ENCODE measurements at regions not wholly inside any gene's neighbourhood (a gene's known extent, or its start where the extent isn't known, plus 50 kb on each side); places are given as distances from the start of the nearest gene placed in this dataset.

- Histone ChIP-seq H3K4me1 (ENCODE audit: control insufficient read depth, extremely low read depth, insufficient read depth, low read length) (no peaks in the 10 kb centered on the region), H3K79me2 (ENCODE audit: control insufficient read depth, insufficient read depth, low read length) (no peaks in the 10 kb centered on the region), H3K9me1 (ENCODE audit: control insufficient read depth, extremely low read depth, insufficient read depth, low read length) (no peaks in the 10 kb centered on the region), H3K4me3 (ENCODE audit: control insufficient read depth in 2 of 3, extremely low read depth in 1 of 3, insufficient read depth in 2 of 3, low read depth in 1 of 3, low read length in 3 of 3) (no peak overlapping the region), H4K20me1 (ENCODE audit: control insufficient read depth, extremely low read depth, insufficient read depth, low read length) (no peaks in the 10 kb centered on the region), H3K27me3 (ENCODE audit: control insufficient read depth, extremely low read depth, insufficient read depth, low read length) (no peaks in the 10 kb centered on the region), H3K27ac (ENCODE audit: control insufficient read depth, insufficient read depth, low read length) (no peak overlapping the region), H2AFZ (ENCODE audit: control insufficient read depth, low read length) (no peak overlapping the region), H3K4me2 (ENCODE audit: control insufficient read depth, extremely low read depth, insufficient read depth, low read depth, low read length) (no peak overlapping the region), H3K9me3 (ENCODE audit: control insufficient read depth, low read depth, low read length) (no peaks in the 10 kb centered on the region), H3K9ac (ENCODE audit: control insufficient read depth, extremely low read depth, insufficient read depth, low read length) (no peak overlapping the region), H3K36me3 (ENCODE audit: control insufficient read depth in 2 of 2, extremely low read depth in 1 of 2, insufficient read depth in 2 of 2, low read length in 2 of 2) (no peaks in the 10 kb centered on the region)
- DNase-seq (ENCODE audit: low read depth, low spot score) = no peak
- FAIRE-seq = no peak
- dilution Hi-C loops (cut with MboI; ENCODE audit: extremely low pct_ligation_motif_present, low sequenced_read_pairs) = no loop called here
- TF ChIP-seq EZH2 (IDR thresholded peaks at IDR 0.05; ENCODE audit: low read length) (no peak), CTCF (optimal IDR thresholded peaks at IDR 0.05 in 1 of 3, IDR thresholded peaks at IDR 0.05 in 1 of 3, conservative IDR thresholded peaks at IDR 0.05 in 1 of 3; ENCODE audit: extremely low read depth in 1 of 3, insufficient read depth in 2 of 3, low read length in 3 of 3) (no peak)
Observed at GRCh38 chr12:96117460-96117859, 76.7 kb upstream of the ELK3 start.

DNA sequence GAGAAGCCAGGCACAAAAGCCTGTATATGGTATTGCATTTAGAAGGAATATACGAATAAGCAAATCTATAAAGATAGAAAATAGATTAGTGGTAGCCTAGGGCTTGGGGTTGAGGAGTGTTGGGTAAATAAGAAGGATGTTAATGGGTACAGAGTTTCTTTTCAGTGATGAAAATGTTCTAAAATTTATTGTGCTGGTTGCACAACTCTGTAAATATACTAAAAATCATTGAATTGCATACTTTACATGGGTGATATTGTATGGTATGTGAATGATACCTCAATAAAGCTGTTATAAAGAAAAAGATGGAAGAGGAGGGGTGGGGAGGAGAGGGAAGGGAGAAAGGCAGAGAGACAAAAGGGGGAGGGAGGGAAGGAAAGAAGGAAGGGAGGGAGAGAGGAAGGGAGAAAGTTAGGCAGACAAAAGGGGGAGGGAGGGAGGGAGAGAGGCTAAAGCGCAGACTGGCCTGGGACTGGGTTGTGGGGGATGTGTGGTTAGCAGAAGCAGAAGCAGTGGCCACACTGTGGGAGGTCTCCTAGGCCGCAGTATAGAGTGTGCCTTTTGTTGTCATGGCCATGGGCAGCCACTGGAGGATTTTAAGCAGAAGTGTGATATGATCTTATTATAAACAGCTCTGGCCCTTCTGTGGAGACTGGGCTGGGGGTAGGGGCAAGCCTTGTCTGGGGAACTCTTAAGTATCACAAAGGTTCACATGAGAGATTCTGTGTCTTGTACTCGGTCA, 73.6 kb upstream of the ELK3 start:
- H3K27ac ChIP-seq (ENCODE audit: control insufficient read depth, insufficient read depth, low read length) = no peak overlapping the region
- dilution Hi-C loops (cut with MboI; ENCODE audit: extremely low pct_ligation_motif_present, low sequenced_read_pairs) = no loop called here

More for the DNA sequence above, 73.6 kb upstream of the ELK3 start:
- Histone ChIP-seq H3K36me3 (ENCODE audit: control insufficient read depth in 2 of 2, extremely low read depth in 1 of 2, insufficient read depth in 2 of 2, low read length in 2 of 2) (no peaks in the 10 kb centered on the region), H4K20me1 (ENCODE audit: control insufficient read depth, extremely low read depth, insufficient read depth, low read length) (no peaks in the 10 kb centered on the region), H3K79me2 (ENCODE audit: control insufficient read depth, insufficient read depth, low read length) (no peaks in the 10 kb centered on the region), H3K27me3 (ENCODE audit: control insufficient read depth, extremely low read depth, insufficient read depth, low read length) (no peaks in the 10 kb centered on the region), H3K4me3 (ENCODE audit: control insufficient read depth in 2 of 3, extremely low read depth in 1 of 3, insufficient read depth in 2 of 3, low read depth in 1 of 3, low read length in 3 of 3) (no peak overlapping the region), H2AFZ (ENCODE audit: control insufficient read depth, low read length) (no peak overlapping the region), H3K4me1 (ENCODE audit: control insufficient read depth, extremely low read depth, insufficient read depth, low read length) (no peaks in the 10 kb centered on the region), H3K9me3 (ENCODE audit: control insufficient read depth, low read depth, low read length) (no peaks in the 10 kb centered on the region), H3K9ac (ENCODE audit: control insufficient read depth, extremely low read depth, insufficient read depth, low read length) (no peak overlapping the region), H3K4me2 (ENCODE audit: control insufficient read depth, extremely low read depth, insufficient read depth, low read depth, low read length) (no peak overlapping the region), H3K9me1 (ENCODE audit: control insufficient read depth, extremely low read depth, insufficient read depth, low read length) (no peaks in the 10 kb centered on the region)
- no peak for TF ChIP-seq CTCF (optimal IDR thresholded peaks at IDR 0.05 in 1 of 3, IDR thresholded peaks at IDR 0.05 in 1 of 3, conservative IDR thresholded peaks at IDR 0.05 in 1 of 3; ENCODE audit: extremely low read depth in 1 of 3, insufficient read depth in 2 of 3, low read length in 3 of 3)
- no peak for TF ChIP-seq EZH2 (IDR thresholded peaks at IDR 0.05; ENCODE audit: low read length)
- FAIRE-seq (no peak), DNase-seq (ENCODE audit: low read depth, low spot score) (no peak)

Measured in keratinocyte (primary cell).